ENCODE measurements at regions not wholly inside any gene's neighbourhood (a gene's known extent, or its start where the extent isn't known, plus 50 kb on each side); places are given as distances from the start of the nearest gene placed in this dataset.

DNA sequence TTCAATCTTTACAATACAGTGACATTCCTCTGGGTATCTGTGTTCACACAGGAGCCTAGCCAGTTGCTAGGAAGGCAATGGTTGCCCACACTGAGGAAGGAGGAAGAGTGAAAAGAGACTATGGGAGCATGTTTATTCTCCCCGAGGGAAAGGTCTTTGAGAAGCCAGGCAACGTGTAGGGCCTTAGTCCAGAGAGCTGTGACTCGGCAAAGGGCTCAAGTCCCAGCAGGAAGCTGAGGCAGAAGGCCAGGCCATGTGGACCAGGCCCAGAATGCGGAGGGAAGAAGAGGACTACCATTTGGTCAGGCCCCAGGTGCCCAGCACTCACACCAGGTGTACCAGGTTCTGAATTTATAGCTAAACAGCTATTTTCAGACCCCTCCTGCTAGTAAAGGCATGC lies 136.6 kb upstream of the DMAC1 start:
- BruUV-seq (replicated peaks) = no TSS peak
- no peak overlapping the region for H3K27ac ChIP-seq (ENCODE audit: insufficient read depth, low read depth, low read length)
- no peak for TF ChIP-seq POLR2A (IDR thresholded peaks at IDR 0.05; ENCODE audit: low read depth, low read length)
- TF ChIP-seq, protein P1, sequence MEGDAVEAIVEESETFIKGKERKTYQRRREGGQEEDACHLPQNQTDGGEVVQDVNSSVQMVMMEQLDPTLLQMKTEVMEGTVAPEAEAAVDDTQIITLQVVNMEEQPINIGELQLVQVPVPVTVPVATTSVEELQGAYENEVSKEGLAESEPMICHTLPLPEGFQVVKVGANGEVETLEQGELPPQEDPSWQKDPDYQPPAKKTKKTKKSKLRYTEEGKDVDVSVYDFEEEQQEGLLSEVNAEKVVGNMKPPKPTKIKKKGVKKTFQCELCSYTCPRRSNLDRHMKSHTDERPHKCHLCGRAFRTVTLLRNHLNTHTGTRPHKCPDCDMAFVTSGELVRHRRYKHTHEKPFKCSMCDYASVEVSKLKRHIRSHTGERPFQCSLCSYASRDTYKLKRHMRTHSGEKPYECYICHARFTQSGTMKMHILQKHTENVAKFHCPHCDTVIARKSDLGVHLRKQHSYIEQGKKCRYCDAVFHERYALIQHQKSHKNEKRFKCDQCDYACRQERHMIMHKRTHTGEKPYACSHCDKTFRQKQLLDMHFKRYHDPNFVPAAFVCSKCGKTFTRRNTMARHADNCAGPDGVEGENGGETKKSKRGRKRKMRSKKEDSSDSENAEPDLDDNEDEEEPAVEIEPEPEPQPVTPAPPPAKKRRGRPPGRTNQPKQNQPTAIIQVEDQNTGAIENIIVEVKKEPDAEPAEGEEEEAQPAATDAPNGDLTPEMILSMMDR (IDR thresholded peaks at IDR 0.05; ENCODE audit: extremely low read depth in 1 of 2, insufficient read depth in 1 of 2, low read depth in 1 of 2, low read length in 2 of 2) = no peak
- TF ChIP-seq MYC (IDR thresholded peaks at IDR 0.05; ENCODE audit: low read depth, low read length) = no peak
- TF ChIP-seq JUN (IDR thresholded peaks at IDR 0.05; ENCODE audit: borderline replicate concordance, insufficient read depth, insufficient read length, low read depth) = no peak
- no peak for TF ChIP-seq POLR2AphosphoS5 (IDR thresholded peaks at IDR 0.05; ENCODE audit: insufficient read depth, low read depth, low read length)
- TF ChIP-seq EZH2 (IDR thresholded peaks at IDR 0.05; ENCODE audit: borderline replicate concordance, low read depth, low read length, severe bottlenecking) = no peak
- TF ChIP-seq, protein P2, sequence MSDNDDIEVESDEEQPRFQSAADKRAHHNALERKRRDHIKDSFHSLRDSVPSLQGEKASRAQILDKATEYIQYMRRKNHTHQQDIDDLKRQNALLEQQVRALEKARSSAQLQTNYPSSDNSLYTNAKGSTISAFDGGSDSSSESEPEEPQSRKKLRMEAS (IDR thresholded peaks at IDR 0.05; ENCODE audit: insufficient read depth, insufficient read length) = no peak
- no peak for TF ChIP-seq FOS (IDR thresholded peaks at IDR 0.05; ENCODE audit: borderline replicate concordance, insufficient read depth, low read length)
- no peak for TF ChIP-seq GATA2 (IDR thresholded peaks at IDR 0.05; ENCODE audit: insufficient read depth, insufficient read length, low read depth, low read length)
- no peaks in the 10 kb centered on the region for H3K27me3 ChIP-seq (ENCODE audit: control insufficient read depth in 2 of 2, insufficient read depth in 2 of 2, low read length in 2 of 2)
- H4K20me1 ChIP-seq (replicated peaks; ENCODE audit: control insufficient read depth, extremely low read depth, insufficient read depth, low read length) = no peaks in the 10 kb centered on the region
- ChIA-PET CTCF (no interaction called here), POLR2A (no interaction called here)
- H3K9me3 ChIP-seq (replicated peaks; ENCODE audit: control insufficient read depth, insufficient read depth, low read length) = no peaks in the 10 kb centered on the region
- intact Hi-C loops (cut with micrococcal nuclease) (no loop called here), dilution Hi-C loops (cut with MboI; ENCODE audit: extremely low pct_ligation_motif_present, low sequenced_read_pairs) (no loop called here)
- H3K4me2 ChIP-seq (ENCODE audit: insufficient read depth, low read length) = no peak overlapping the region
- no peaks in the 10 kb centered on the region for H3K79me2 ChIP-seq (ENCODE audit: control insufficient read depth, insufficient read depth, low read length)
- FAIRE-seq (no peak), DNase-seq (ENCODE audit: low read depth, low spot score) (no peak)
- H3K4me3 ChIP-seq (replicated peaks in 1 of 3; ENCODE audit: insufficient read depth in 1 of 3, low read depth in 1 of 3, low read length in 3 of 3) = no peak overlapping the region
- no peaks in the 10 kb centered on the region for H3K9me1 ChIP-seq (replicated peaks; ENCODE audit: control insufficient read depth, extremely low read depth, insufficient read depth, low read length)
- H3K36me3 ChIP-seq (ENCODE audit: control insufficient read depth in 2 of 2, extremely low read depth in 1 of 2, insufficient read depth in 2 of 2, low read length in 2 of 2) = no peaks in the 10 kb centered on the region
- no peak overlapping the region for H2AFZ ChIP-seq (ENCODE audit: low read depth, low read length)
- H3K4me1 ChIP-seq (ENCODE audit: control insufficient read depth, extremely low read depth, insufficient read depth, low read length) = no peaks in the 10 kb centered on the region
- no peak overlapping the region for H3K9ac ChIP-seq (replicated peaks; ENCODE audit: extremely low read depth, insufficient read depth, low read length)

Measured in endothelial cell of umbilical vein (primary cell).